ENCODE measurements at regions not wholly inside any gene's neighbourhood (a gene's known extent, or its start where the extent isn't known, plus 50 kb on each side); places are given as distances from the start of the nearest gene placed in this dataset.

- no peak for DNase-seq (ENCODE audit: low read depth)
Observed at GRCh38 chr10:88023676-88024075, 160.3 kb downstream of the PTEN start.

- no peak for DNase-seq (ENCODE audit: low read depth)
Observed at GRCh38 chr10:88026031-88026430, 162.6 kb downstream of the PTEN start.

GRCh38 chr10:88027570-88027969 lies 164.1 kb downstream of the PTEN start:
- no peak for DNase-seq (ENCODE audit: low read depth)

- no peak for DNase-seq (ENCODE audit: low read depth)
Observed at GRCh38 chr10:88028072-88028471, 164.6 kb downstream of the PTEN start.

GRCh38 chr10:88028654-88029053 lies 165.2 kb downstream of the PTEN start:
- DNase-seq (ENCODE audit: low read depth), result no peak

- DNase-seq (ENCODE audit: low read depth), result no peak
Observed at GRCh38 chr10:88032566-88032965, 169.1 kb downstream of the PTEN start.

- no peak for DNase-seq (ENCODE audit: low read depth)
Observed at GRCh38 chr10:88033385-88033784, 170.0 kb downstream of the PTEN start.

- no peak for DNase-seq (ENCODE audit: low read depth)
Observed at GRCh38 chr10:88033793-88034192, 170.4 kb downstream of the PTEN start.

- DNase-seq (ENCODE audit: low read depth), result no peak
Observed at GRCh38 chr10:88036126-88036525, 172.7 kb downstream of the PTEN start.

- no peak for DNase-seq (ENCODE audit: low read depth)
Observed at GRCh38 chr10:88037623-88038022, 174.2 kb downstream of the PTEN start.

- no peak for DNase-seq (ENCODE audit: low read depth)
Observed at GRCh38 chr10:88038268-88038667, 174.8 kb downstream of the PTEN start.

- DNase-seq (ENCODE audit: low read depth), result no peak
Observed at GRCh38 chr10:88039496-88040200, 176.2 kb downstream of the PTEN start.

- DNase-seq (ENCODE audit: low read depth), result no peak
Observed at GRCh38 chr10:88041243-88042159, 178.1 kb downstream of the PTEN start.

GRCh38 chr10:88042160-88043100 lies 179.0 kb downstream of the PTEN start:
- no peak for DNase-seq (ENCODE audit: low read depth)

- DNase-seq (ENCODE audit: low read depth), result no peak
Observed at GRCh38 chr10:88045096-88045495, 181.7 kb downstream of the PTEN start.

- no peak for DNase-seq (ENCODE audit: low read depth)
Observed at GRCh38 chr10:88045656-88046415, 182.4 kb downstream of the PTEN start.

- DNase-seq (ENCODE audit: low read depth), result no peak
Observed at GRCh38 chr10:88047579-88047978, 184.2 kb downstream of the PTEN start.

- DNase-seq (ENCODE audit: low read depth), result no peak
Observed at GRCh38 chr10:88048312-88048711, 184.9 kb downstream of the PTEN start.

GRCh38 chr10:88049204-88049603 lies 185.8 kb downstream of the PTEN start:
- no peak for DNase-seq (ENCODE audit: low read depth)

- no peak for DNase-seq (ENCODE audit: low read depth)
Observed at GRCh38 chr10:88057720-88058119, 194.3 kb downstream of the PTEN start.

GRCh38 chr10:88058750-88059149 lies 195.3 kb downstream of the PTEN start:
- no peak for DNase-seq (ENCODE audit: low read depth)
